HepG2 (cell line): ENCODE measurements at regions not wholly inside any gene's neighbourhood (a gene's known extent, or its start where the extent isn't known, plus 50 kb on each side); places are given as distances from the start of the nearest gene placed in this dataset.

Experiments used
- ATAC-seq: fragments of 200-7000 bp; cut with Tn5 transposase; 3 replicates; pipeline ENCODE4 v1.9.1; 2020; ENCODE audit warnings: mild to moderate bottlenecking, moderate library complexity
- BruUV-seq: library from RNA; stranded (reverse); fragments of 400-500 nt; replicated peaks from 2 replicates; lab custom pipeline; 2021; lab: Mats Ljungman, UMichigan
- CTCF ChIA-PET: fragments of 300-600 bp; formaldehyde crosslinking; extraction: SDS; loops from one replicate; lab custom pipeline; 2021; ENCODE audit warnings: low total read pairs, inconsistent platforms, low intra/inter-chr PET ratio; lab: Yijun Ruan, JAX
- POLR2A ChIA-PET: fragments of 350-600 bp; sonication (Branson Sonifier 250); formaldehyde crosslinking; loops from one replicate; lab custom pipeline; 2020; ENCODE audit warnings: antibody characterized with exemption, inconsistent platforms; lab: Yijun Ruan, JAX
- DNase-seq: peaks from one replicate; pipeline ENCODE4 v3.0.0-alpha.2; 2015; ENCODE audit warnings: low spot score
- FAIRE-seq: peaks from 3 replicates; lab custom pipeline; 2011; peaks lifted over from hg19 to GRCh38; lab: Jason Lieb, UNC
- H2AFZ ChIP-seq: one replicate; pipeline ENCODE4 v1.6.1; 2011; ENCODE audit warnings: low read length, inconsistent platforms
- H3K27ac ChIP-seq: fragments of 300-600 bp; 3 replicates; pipeline ENCODE4 v1.8.0; 2011; ENCODE audit warnings: mixed run types, mild to moderate bottlenecking, mixed read lengths, low read length, inconsistent platforms; ENCODE audit not compliant: insufficient read depth; ENCODE audit errors: extremely low read length
- H3K27me3 ChIP-seq, 2 experiments: fragments of 200-600 bp in 1 of 2; 2 replicates in 1 of 2; 3 replicates in 1 of 2; pipeline versions ENCODE4 v1.6.0 to v1.8.0; 2011; ENCODE audit warnings: low read length in 2 of 2, mild to moderate bottlenecking in 2 of 2, moderate library complexity in 2 of 2, inconsistent platforms in 1 of 2; ENCODE audit not compliant: insufficient read depth in 2 of 2, control insufficient read depth in 1 of 2
- H3K36me3 ChIP-seq, 2 experiments: fragments of 200-600 bp in 1 of 2; replicated peaks in 1 of 2; 2 replicates in 1 of 2; 3 replicates in 1 of 2; pipeline versions ENCODE4 v1.5.1 to v1.8.0; 2011; ENCODE audit warnings: low read length in 2 of 2, inconsistent platforms in 1 of 2; ENCODE audit not compliant: insufficient read depth in 2 of 2, control insufficient read depth in 1 of 2
- H3K4me1 ChIP-seq: 2 replicates; pipeline ENCODE4 v1.5.1; 2012; ENCODE audit warnings: low read length, inconsistent platforms; ENCODE audit not compliant: insufficient read depth
- H3K4me2 ChIP-seq: 2 replicates; pipeline ENCODE4 v1.6.0; 2011; ENCODE audit warnings: low read depth, low read length, inconsistent platforms
- H3K4me3 ChIP-seq, 3 experiments: fragments of 200-600 bp in 1 of 3; sonication (generic), shearing (Covaris generic) in 1 of 3; replicated peaks in 1 of 3; 2 replicates each; pipeline ENCODE4 v1.5.1; 2011 to 2016; ENCODE audit warnings: low read length in 3 of 3, inconsistent platforms in 2 of 3, low read depth in 2 of 3, mild to moderate bottlenecking in 2 of 3, control low read depth in 1 of 3, mixed read lengths in 1 of 3; ENCODE audit not compliant: insufficient read depth in 1 of 3
- H3K79me2 ChIP-seq: one replicate; pipeline ENCODE4 v1.6.1; 2011; ENCODE audit warnings: low read length, inconsistent platforms; ENCODE audit not compliant: insufficient read depth
- H3K9ac ChIP-seq: 2 replicates; pipeline ENCODE4 v1.6.0; 2011; ENCODE audit warnings: mild to moderate bottlenecking, low read depth, low read length, inconsistent platforms; ENCODE audit not compliant: insufficient read depth
- H3K9me3 ChIP-seq: 2 replicates; pipeline ENCODE4 v1.5.1; 2012; ENCODE audit warnings: mild to moderate bottlenecking, low read length
- H4K20me1 ChIP-seq: 2 replicates; pipeline ENCODE4 v1.6.0; 2011; ENCODE audit warnings: inconsistent platforms, mild to moderate bottlenecking, low read length, moderate library complexity; ENCODE audit not compliant: insufficient read depth
- CHCHD3 ChIP-seq: sonication (generic); formaldehyde crosslinking; IDR thresholded peaks from 2 replicates; pipeline ENCODE4 v1.8.0; 2022; ENCODE audit warnings: mild to moderate bottlenecking, missing genetic modification reagents, moderate library complexity
- ERF ChIP-seq: IDR thresholded peaks from 2 replicates; pipeline ENCODE4 v1.6.1; 2018; ENCODE audit warnings: missing biosample characterization, missing genetic modification reagents
- ESRRA ChIP-seq: sonication (generic); formaldehyde crosslinking; IDR thresholded peaks from 2 replicates; pipeline ENCODE4 v1.5.1; 2020; ENCODE audit warnings: mild to moderate bottlenecking, low read depth, missing genetic modification reagents
- KAT7 ChIP-seq: IDR thresholded peaks from 2 replicates; pipeline ENCODE4 v1.6.1; 2018; ENCODE audit warnings: borderline replicate concordance, missing compliant biosample characterization
- KLF11 ChIP-seq: IDR thresholded peaks from 2 replicates; pipeline ENCODE4 v1.6.1; 2016; ENCODE audit warnings: missing compliant biosample characterization
- MATR3 ChIP-seq: sonication (generic); formaldehyde crosslinking; IDR thresholded peaks from 2 replicates; pipeline ENCODE4 v1.4.0; 2020; ENCODE audit warnings: missing genetic modification reagents
- MAZ ChIP-seq, 2 experiments: sonication (generic) in 1 of 2; formaldehyde crosslinking in 1 of 2; IDR thresholded peaks; 2 replicates each; pipeline versions ENCODE4 v1.5.0 to v1.6.1; 2012 to 2020; ENCODE audit warnings: low read depth in 2 of 2, mild to moderate bottlenecking in 2 of 2, borderline replicate concordance in 1 of 2, improper control_type of control experiment in 1 of 2, low read length in 1 of 2, missing genetic modification reagents in 1 of 2, moderate library complexity in 1 of 2
- NCOA5 ChIP-seq: sonication (generic); formaldehyde crosslinking; IDR thresholded peaks from 2 replicates; pipeline ENCODE4 v1.4.0; 2020; ENCODE audit warnings: missing genetic modification reagents
- TEAD2 ChIP-seq: sonication (generic); formaldehyde crosslinking; IDR thresholded peaks from 2 replicates; pipeline ENCODE4 v1.9.0; 2021; ENCODE audit warnings: missing genetic modification reagents
- ZBTB20 ChIP-seq: sonication (generic); formaldehyde crosslinking; IDR thresholded peaks from 2 replicates; pipeline ENCODE4 v1.8.1; 2023; ENCODE audit warnings: missing genetic modification reagents, low read depth, mild to moderate bottlenecking, borderline replicate concordance
- ZGPAT ChIP-seq: IDR thresholded peaks from 2 replicates; pipeline ENCODE4 v1.6.1; 2016; ENCODE audit warnings: mild to moderate bottlenecking
- ZNF430 ChIP-seq: sonication (generic); formaldehyde crosslinking; IDR thresholded peaks from 2 replicates; pipeline ENCODE4 v1.9.0; 2021; ENCODE audit warnings: mild to moderate bottlenecking, missing genetic modification reagents
- ZNF557 ChIP-seq: sonication (generic); formaldehyde crosslinking; IDR thresholded peaks from 2 replicates; pipeline ENCODE4 v1.4.0; 2020; ENCODE audit warnings: missing genetic modification reagents
- ZNF780A ChIP-seq: sonication (generic); formaldehyde crosslinking; IDR thresholded peaks from 2 replicates; pipeline ENCODE4 v1.8.0; 2022; ENCODE audit warnings: mild to moderate bottlenecking, missing genetic modification reagents, moderate library complexity
- ZNF788 ChIP-seq: sonication (generic); formaldehyde crosslinking; IDR thresholded peaks from 2 replicates; pipeline ENCODE4 v1.5.0; 2020; ENCODE audit warnings: mild to moderate bottlenecking, missing genetic modification reagents, borderline replicate concordance
- ZNF792 ChIP-seq: IDR thresholded peaks from 2 replicates; pipeline ENCODE4 v1.6.1; 2016
- ZNF800 ChIP-seq: sonication (generic); formaldehyde crosslinking; IDR thresholded peaks from 2 replicates; pipeline ENCODE4 v1.4.0; 2020; ENCODE audit warnings: missing genetic modification reagents
- ZNF883 ChIP-seq: sonication (generic); formaldehyde crosslinking; IDR thresholded peaks from 2 replicates; pipeline ENCODE4 v1.5.1; 2020; ENCODE audit warnings: mild to moderate bottlenecking, missing genetic modification reagents; ENCODE audit errors: not compliant biosample characterization
- WGBS: methylation state at CpG from one replicate; pipeline ENCODE4 v1.1.6; 2017; ENCODE audit warnings: low lambda C conversion rate; 5-methylcytosine and 5-hydroxymethylcytosine counted together
- in situ Hi-C: cut with HindIII; loops from 2 replicates; pipeline ENCODE4 v1.10.0; 2017; ENCODE audit warnings: low pct_unique_long_range_greater_than_20kb; ENCODE audit not compliant: extremely low pct_ligation_motif_present
- intact Hi-C: fragments of 100-400 bp; cut with micrococcal nuclease; formaldehyde crosslinking; loops from one replicate; pipeline ENCODE4 v1.10.0; 2022; ENCODE audit not compliant: unreplicated experiment

GRCh38 chr7:113256883-113257531 lies 138.7 kb upstream of the SMIM30 start:
- H4K20me1 ChIP-seq, result no peaks in the 10 kb centered on the region
- H3K27me3 ChIP-seq, result no peaks in the 10 kb centered on the region
- no peak overlapping the region for H3K4me2 ChIP-seq
- in situ Hi-C loops, result no loop called here
- intact Hi-C loops, result no loop called here
- no peak overlapping the region for H3K27ac ChIP-seq
- no peaks in the 10 kb centered on the region for H3K36me3 ChIP-seq
- H3K79me2 ChIP-seq, result no peaks in the 10 kb centered on the region
- no peak overlapping the region for H2AFZ ChIP-seq
- H3K9ac ChIP-seq, result no peak overlapping the region
- no peaks in the 10 kb centered on the region for H3K4me1 ChIP-seq
- no TSS peak for BruUV-seq
- H3K4me3 ChIP-seq, result no peak overlapping the region
- no peak for TF ChIP-seq ZNF788 (CRISPR knock-in tag)
- no peak for TF ChIP-seq MAZ (IDR thresholded peaks at IDR 0.05; ENCODE audit: borderline replicate concordance, low read depth, low read length)
- no peak for TF ChIP-seq MAZ (CRISPR knock-in tag; IDR thresholded peaks at IDR 0.05; ENCODE audit: low read depth)
- TF ChIP-seq KAT7 (CRISPR knock-in tag), result no peak
- no peak for TF ChIP-seq ZNF780A
- no peak for TF ChIP-seq TEAD2 (CRISPR knock-in tag)
- no peak for TF ChIP-seq ZNF800 (CRISPR knock-in tag)
- TF ChIP-seq NCOA5 (CRISPR knock-in tag), result no peak
- TF ChIP-seq CHCHD3, result no peak
- TF ChIP-seq ERF, result no peak
- TF ChIP-seq ESRRA (CRISPR knock-in tag), result no peak
- TF ChIP-seq ZNF883 (CRISPR knock-in tag), result no peak
- TF ChIP-seq ZNF557 (CRISPR knock-in tag), result no peak
- no peak for TF ChIP-seq KLF11 (CRISPR knock-in tag)
- no peak for TF ChIP-seq ZGPAT (CRISPR knock-in tag)
- no peak for TF ChIP-seq MATR3
- TF ChIP-seq ZBTB20, result no peak
- TF ChIP-seq ZNF430, result no peak
- no peak for TF ChIP-seq ZNF792 (CRISPR knock-in tag)
- 3% methylated on average over 1 of the region's 1 CpG for WGBS
- POLR2A ChIA-PET, result no interaction called here
- FAIRE-seq, result no peak
- CTCF ChIA-PET, result no interaction called here
- no peaks in the 10 kb centered on the region for H3K9me3 ChIP-seq
- ATAC-seq, result no peak
- no peak for DNase-seq
